HUES6 (cell line): ENCODE measurements at regions not wholly inside any gene's neighbourhood (a gene's known extent, or its start where the extent isn't known, plus 50 kb on each side); places are given as distances from the start of the nearest gene placed in this dataset.

Source experiments
- H3K27ac ChIP-seq: 2 replicates; pipeline ENCODE4 v1.7.0; 2013; ENCODE audit warnings: low read depth, mild to moderate bottlenecking, low read length, inconsistent platforms
- H3K27me3 ChIP-seq: 2 replicates; pipeline ENCODE4 v1.6.1; 2013; ENCODE audit warnings: low read length; ENCODE audit not compliant: control insufficient read depth, insufficient read depth
- H3K36me3 ChIP-seq: 2 replicates; pipeline ENCODE4 v1.6.1; 2013; ENCODE audit warnings: low read length; ENCODE audit not compliant: control insufficient read depth, insufficient read depth
- H3K4me1 ChIP-seq: 2 replicates; pipeline ENCODE4 v1.6.1; 2013; ENCODE audit warnings: low read length; ENCODE audit not compliant: control insufficient read depth, insufficient read depth
- H3K4me3 ChIP-seq: 2 replicates; pipeline ENCODE4 v1.5.1; 2013; ENCODE audit warnings: low read depth, low read length
- H3K9ac ChIP-seq: one replicate; pipeline ENCODE4 v1.6.1; 2013; ENCODE audit warnings: mild to moderate bottlenecking, low read length
- H3K9me3 ChIP-seq: 2 replicates; pipeline ENCODE4 v1.6.1; 2013; ENCODE audit warnings: low read depth, low read length; ENCODE audit not compliant: control insufficient read depth, insufficient read depth

- H3K9me3 ChIP-seq: no peaks in the 10 kb centered on the region
- H3K4me3 ChIP-seq: no peak overlapping the region
- H3K36me3 ChIP-seq: no peaks in the 10 kb centered on the region
- H3K27ac ChIP-seq: no peak overlapping the region
- H3K4me1 ChIP-seq: no peaks in the 10 kb centered on the region
- H3K9ac ChIP-seq: no peak overlapping the region
- no peaks in the 10 kb centered on the region for H3K27me3 ChIP-seq
Measured at GRCh38 chr22:27588915-27589314, 212.6 kb downstream of the MN1 start.

- H3K27me3 ChIP-seq: no peaks in the 10 kb centered on the region
- H3K9me3 ChIP-seq: no peaks in the 10 kb centered on the region
- H3K4me1 ChIP-seq: no peaks in the 10 kb centered on the region
- no peaks in the 10 kb centered on the region for H3K36me3 ChIP-seq
- no peak overlapping the region for H3K27ac ChIP-seq
- no peak overlapping the region for H3K9ac ChIP-seq
- H3K4me3 ChIP-seq: no peak overlapping the region
Measured at GRCh38 chr22:27591060-27591459, 210.5 kb downstream of the MN1 start.

- H3K27me3 ChIP-seq: no peaks in the 10 kb centered on the region
- no peaks in the 10 kb centered on the region for H3K36me3 ChIP-seq
- H3K9ac ChIP-seq: no peak overlapping the region
- H3K4me3 ChIP-seq: no peak overlapping the region
- no peaks in the 10 kb centered on the region for H3K9me3 ChIP-seq
- H3K4me1 ChIP-seq: no peaks in the 10 kb centered on the region
- H3K27ac ChIP-seq: no peak overlapping the region
Measured at GRCh38 chr22:27593378-27593777, 208.2 kb downstream of the MN1 start.

- Histone ChIP-seq H3K9ac (no peak overlapping the region), H3K4me1 (no peaks in the 10 kb centered on the region), H3K27me3 (no peaks in the 10 kb centered on the region), H3K9me3 (no peaks in the 10 kb centered on the region), H3K27ac (no peak overlapping the region), H3K4me3 (no peak overlapping the region), H3K36me3 (no peaks in the 10 kb centered on the region)
Measured at GRCh38 chr22:27594020-27594419, 207.5 kb downstream of the MN1 start.

- Histone ChIP-seq H3K27ac (no peak overlapping the region), H3K9me3 (no peaks in the 10 kb centered on the region), H3K9ac (no peak overlapping the region), H3K4me1 (no peaks in the 10 kb centered on the region), H3K36me3 (no peaks in the 10 kb centered on the region), H3K4me3 (no peak overlapping the region), H3K27me3 (no peaks in the 10 kb centered on the region)
Measured at GRCh38 chr22:27594474-27595134, 207.0 kb downstream of the MN1 start.

GRCh38 chr22:27596133-27596870, 205.3 kb downstream of the MN1 start:
- H3K27ac ChIP-seq: no peak overlapping the region
- H3K9me3 ChIP-seq: no peaks in the 10 kb centered on the region
- H3K27me3 ChIP-seq: no peaks in the 10 kb centered on the region
- H3K9ac ChIP-seq: no peak overlapping the region
- no peak overlapping the region for H3K4me3 ChIP-seq
- no peaks in the 10 kb centered on the region for H3K4me1 ChIP-seq
- H3K36me3 ChIP-seq: no peaks in the 10 kb centered on the region

- no peaks in the 10 kb centered on the region for H3K27me3 ChIP-seq
Measured at GRCh38 chr22:27597703-27598444, 203.7 kb downstream of the MN1 start.

GRCh38 chr22:27598792-27599191, 202.8 kb downstream of the MN1 start:
- Histone ChIP-seq H3K9me3 (no peaks in the 10 kb centered on the region), H3K27ac (no peak overlapping the region), H3K4me3 (no peak overlapping the region), H3K27me3 (no peaks in the 10 kb centered on the region), H3K9ac (no peak overlapping the region), H3K36me3 (no peaks in the 10 kb centered on the region), H3K4me1 (no peaks in the 10 kb centered on the region)

More at GRCh38 chr22:27597703-27598444, 203.7 kb downstream of the MN1 start:
- no peaks in the 10 kb centered on the region for H3K4me1 ChIP-seq
- H3K36me3 ChIP-seq: no peaks in the 10 kb centered on the region
- no peak overlapping the region for H3K27ac ChIP-seq
- no peaks in the 10 kb centered on the region for H3K9me3 ChIP-seq
- H3K4me3 ChIP-seq: no peak overlapping the region
- no peak overlapping the region for H3K9ac ChIP-seq

- H3K9ac ChIP-seq: no peak overlapping the region
- no peaks in the 10 kb centered on the region for H3K36me3 ChIP-seq
- no peak overlapping the region for H3K4me3 ChIP-seq
- no peak overlapping the region for H3K27ac ChIP-seq
- H3K9me3 ChIP-seq: peaks cover 4% of the 10 kb centered on the region; the same call in 1 of the 2 replicates
- H3K27me3 ChIP-seq: no peaks in the 10 kb centered on the region
- H3K4me1 ChIP-seq: no peaks in the 10 kb centered on the region
Measured at GRCh38 chr22:27601195-27601594, 200.4 kb downstream of the MN1 start.

GRCh38 chr22:27602390-27602789, 199.2 kb downstream of the MN1 start:
- Histone ChIP-seq H3K4me3 (no peak overlapping the region), H3K27ac (no peak overlapping the region), H3K9me3 (peaks cover 4% of the 10 kb centered on the region; the same call in 1 of the 2 replicates), H3K9ac (no peak overlapping the region), H3K36me3 (no peaks in the 10 kb centered on the region), H3K4me1 (no peaks in the 10 kb centered on the region), H3K27me3 (no peaks in the 10 kb centered on the region)
